ENCODE measurements at regions not wholly inside any gene's neighbourhood (a gene's known extent, or its start where the extent isn't known, plus 50 kb on each side); places are given as distances from the start of the nearest gene placed in this dataset.

DNA sequence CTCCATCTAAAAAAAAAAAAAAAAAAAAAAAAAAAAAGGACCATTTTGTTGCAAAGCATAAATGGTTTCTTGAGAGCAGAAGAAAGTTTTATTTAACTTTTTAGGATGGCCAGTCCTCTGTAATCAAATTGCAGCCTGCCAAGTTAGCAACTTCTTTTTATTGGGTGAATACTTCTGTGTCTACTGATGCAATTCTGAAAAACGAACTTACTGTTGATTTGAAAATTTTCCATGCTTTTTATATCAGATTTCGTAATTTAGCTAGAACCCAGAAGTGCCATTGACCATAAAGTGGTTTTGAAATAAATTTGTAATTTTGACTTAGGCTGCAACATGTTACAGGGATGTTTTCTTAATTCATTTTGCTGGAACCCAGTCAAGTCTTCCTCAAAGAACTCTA, 269.1 kb upstream of the ACTBL2 start:
- TF ChIP-seq CTCF (IDR thresholded peaks at IDR 0.05) (no peak), EZH2 (IDR thresholded peaks at IDR 0.05; ENCODE audit: borderline replicate concordance, insufficient read depth, low read depth, low read length, poor library complexity, severe bottlenecking) (no peak)
